H4 (cell line): ENCODE measurements at regions not wholly inside any gene's neighbourhood (a gene's known extent, or its start where the extent isn't known, plus 50 kb on each side); places are given as distances from the start of the nearest gene placed in this dataset.

Experiments
- DNase-seq: peaks from one replicate; pipeline ENCODE4 v3.0.0-alpha.2; 2015; ENCODE audit warnings: low spot score

- DNase-seq: no peak
Observed at GRCh38 chr9:135219676-135220600, 132.5 kb downstream of the OLFM1 start.

- DNase-seq: no peak
Observed at GRCh38 chr9:135220601-135221575, 133.4 kb downstream of the OLFM1 start.

DNA sequence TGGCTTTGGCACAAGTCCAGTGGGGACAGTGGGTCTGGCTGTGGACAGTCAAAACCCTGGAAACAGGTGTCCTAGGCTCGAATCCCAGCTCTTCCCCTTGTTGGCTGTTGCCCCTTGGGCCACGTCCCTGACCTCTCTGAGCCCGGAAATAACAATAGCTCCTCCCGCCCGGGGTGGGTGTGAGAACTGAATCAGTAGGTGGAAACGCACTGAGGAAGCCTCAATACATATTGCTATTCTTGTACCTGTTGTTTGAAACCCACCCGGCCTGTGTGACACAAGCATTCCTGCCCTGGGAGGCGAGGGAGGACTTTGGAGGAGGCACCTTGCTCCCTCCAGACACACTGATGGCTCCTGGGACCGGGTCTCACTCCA, 134.1 kb downstream of the OLFM1 start:
- no peak for DNase-seq

DNA sequence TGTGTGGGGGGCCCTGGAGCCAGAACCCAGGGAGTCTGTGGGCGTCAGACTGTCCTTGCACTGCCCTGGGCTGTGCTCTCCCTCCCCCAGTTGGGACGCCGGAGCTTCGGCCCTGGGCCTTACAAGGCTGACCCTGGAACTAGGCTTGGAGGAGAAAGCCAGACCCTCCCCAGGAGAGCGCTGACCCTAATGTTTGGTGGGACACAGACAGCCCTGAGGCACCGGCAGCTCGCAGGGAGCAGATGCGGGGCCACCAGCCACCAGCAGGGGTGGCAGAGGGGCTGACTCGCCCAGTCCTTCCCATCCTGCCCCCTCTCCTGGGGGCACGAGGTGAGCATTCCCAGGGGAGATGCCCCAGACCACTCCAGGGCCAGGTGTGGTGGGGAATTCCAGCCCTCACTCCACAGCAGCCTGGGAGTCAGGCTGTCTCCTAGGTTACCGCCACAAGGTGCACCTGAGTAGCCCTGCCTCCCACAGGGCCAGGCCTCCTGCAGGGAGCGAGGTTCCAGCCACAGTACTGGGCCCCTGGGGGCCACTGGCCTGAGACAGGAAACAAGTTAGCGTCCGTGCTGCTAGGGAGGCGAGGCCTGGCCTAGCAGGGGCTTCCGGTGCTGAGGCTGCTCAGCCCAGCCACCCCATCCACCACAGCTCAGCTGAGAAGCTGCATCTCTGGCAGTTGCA, 134.6 kb downstream of the OLFM1 start:
- no peak for DNase-seq

DNA sequence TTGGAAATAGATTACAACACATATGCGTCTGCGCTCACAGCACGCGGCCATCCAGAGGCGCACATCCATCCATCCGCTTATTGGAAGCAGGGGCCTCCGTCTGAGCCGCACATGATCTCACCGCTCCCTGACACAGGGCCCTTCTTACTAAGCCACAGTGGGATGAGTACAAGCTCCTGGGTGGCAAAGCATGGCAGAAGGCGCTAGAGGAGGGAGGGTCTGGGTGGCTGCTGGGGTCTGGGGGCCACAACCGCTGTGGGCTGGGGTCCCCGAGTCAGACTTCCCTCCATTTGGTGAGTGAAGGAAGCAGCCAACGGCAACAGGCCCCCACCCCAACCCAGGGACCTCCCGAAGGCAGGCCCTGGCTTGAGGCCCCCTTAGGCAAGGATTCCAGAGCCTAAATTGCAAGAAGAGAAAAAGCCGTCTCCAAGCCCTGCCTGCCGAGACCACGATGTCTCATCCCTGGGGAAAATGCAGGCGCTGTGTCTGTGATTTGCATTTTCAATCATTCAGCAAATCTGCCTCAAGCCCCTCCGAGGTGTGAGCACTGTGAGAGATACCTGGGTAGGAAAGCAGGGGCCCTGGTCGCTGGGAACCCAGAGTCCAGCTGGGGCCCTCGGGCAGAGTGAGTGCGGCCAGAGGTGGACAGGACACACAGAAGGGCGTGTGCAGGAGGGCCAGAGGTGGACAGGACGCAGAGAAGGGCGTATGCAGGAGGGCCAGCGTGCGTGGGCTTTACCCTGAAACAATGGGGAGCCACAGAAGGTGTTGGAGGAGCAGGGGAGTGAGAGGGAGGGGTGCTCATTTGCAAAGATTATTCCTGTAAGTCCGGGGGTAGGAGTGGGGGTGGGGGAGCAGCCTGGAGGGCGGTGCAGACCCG, 135.7 kb downstream of the OLFM1 start:
- DNase-seq: no peak

- no peak for DNase-seq
Observed at GRCh38 chr9:135223831-135224230, 136.4 kb downstream of the OLFM1 start.

- no peak for DNase-seq
Observed at GRCh38 chr9:135224286-135224877, 136.9 kb downstream of the OLFM1 start.

- DNase-seq: no peak
Observed at GRCh38 chr9:135224921-135225541, 137.6 kb downstream of the OLFM1 start.

GRCh38 chr9:135225619-135226228, 138.3 kb downstream of the OLFM1 start:
- no peak for DNase-seq

DNA sequence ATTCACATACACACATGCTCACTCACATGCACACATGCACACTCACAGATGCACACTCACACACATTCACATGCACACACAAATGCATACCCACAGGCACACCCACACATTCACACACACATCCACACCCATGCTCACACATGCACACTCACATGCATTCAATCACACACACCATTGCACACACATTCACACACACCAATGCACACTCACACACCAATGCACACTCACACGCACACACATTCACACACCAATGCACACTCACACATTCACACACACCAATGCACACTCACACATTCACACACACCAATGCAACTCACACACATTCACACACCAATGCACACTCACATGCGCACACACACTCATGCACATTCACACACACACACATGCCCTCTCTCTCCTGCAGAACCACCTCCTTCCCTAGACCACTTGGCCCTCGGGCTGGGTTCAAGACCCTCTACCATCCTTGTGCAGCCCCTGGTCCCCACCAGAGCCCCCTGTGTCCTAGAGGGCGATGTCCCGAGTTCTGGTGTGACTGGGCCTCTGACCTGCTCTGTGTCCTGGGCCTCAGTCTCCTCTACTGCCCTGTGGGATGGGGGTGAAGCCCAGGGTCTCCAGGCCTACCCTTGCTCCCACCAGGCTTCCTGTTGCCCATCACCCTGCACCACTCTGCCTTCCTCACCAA, 139.0 kb downstream of the OLFM1 start:
- no peak for DNase-seq

- no peak for DNase-seq
Observed at GRCh38 chr9:135227641-135228251, 140.3 kb downstream of the OLFM1 start.

DNA sequence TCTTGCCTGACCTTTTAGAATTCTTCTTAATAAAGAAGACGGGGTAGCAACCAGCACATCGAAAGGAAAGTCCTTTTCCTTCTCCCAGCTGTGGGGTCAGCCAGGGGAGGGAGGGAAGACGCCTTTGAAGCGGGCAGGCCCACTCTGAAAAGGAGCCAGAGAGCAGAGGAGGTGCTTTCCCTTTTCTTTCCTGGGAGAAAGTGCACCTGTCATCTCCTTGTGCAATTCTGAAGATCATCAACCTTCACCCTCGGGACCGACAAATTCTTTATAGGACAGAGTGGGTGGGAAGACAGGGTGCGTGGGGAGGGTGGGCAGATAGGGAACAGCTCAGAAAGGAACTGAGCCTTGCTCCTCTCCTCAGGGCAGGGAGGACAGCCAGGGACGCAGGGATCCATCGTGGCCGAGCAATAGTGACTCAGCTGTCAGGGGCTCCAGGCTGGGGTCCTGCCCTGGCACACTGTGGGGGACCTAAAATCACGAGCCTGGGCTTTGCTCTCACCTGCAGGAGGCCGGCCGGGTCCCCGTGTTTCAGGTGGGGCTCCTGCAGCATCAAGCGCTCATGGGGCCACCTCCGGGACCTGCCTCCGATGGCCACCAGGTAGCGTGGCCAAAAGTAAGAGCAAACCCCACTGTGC, 141.0 kb downstream of the OLFM1 start:
- no peak for DNase-seq

- no peak for DNase-seq
Observed at GRCh38 chr9:135228983-135229625, 141.6 kb downstream of the OLFM1 start.

- DNase-seq: no peak
Observed at GRCh38 chr9:135229701-135230385, 142.4 kb downstream of the OLFM1 start.

DNA sequence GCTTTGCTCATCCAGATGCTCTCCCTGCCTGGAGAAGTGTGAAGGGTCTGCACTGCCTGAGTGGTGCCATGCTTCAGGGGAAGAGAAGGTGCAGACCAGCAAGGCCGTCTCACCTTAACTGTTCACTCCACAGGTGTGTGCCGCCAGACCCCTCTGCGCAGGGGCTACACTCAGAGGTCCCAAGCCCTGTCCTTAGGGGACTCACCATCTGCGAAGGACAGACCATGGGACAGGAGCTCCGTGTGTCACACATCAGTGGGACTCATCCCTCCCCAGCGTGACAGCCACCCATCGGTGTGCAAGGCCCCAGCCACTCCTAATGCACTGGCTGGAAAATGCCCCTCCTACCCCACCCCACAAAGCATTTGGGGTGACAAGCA, 142.9 kb downstream of the OLFM1 start:
- DNase-seq: no peak

GRCh38 chr9:135230817-135231520, 143.5 kb downstream of the OLFM1 start:
- no peak for DNase-seq
